GM21447 (cell line): ENCODE measurements at regions not wholly inside any gene's neighbourhood (a gene's known extent, or its start where the extent isn't known, plus 50 kb on each side); places are given as distances from the start of the nearest gene placed in this dataset.
"Not testable (repeated sequence)": the region's sequence is repeated elsewhere in the genome, so short reads cannot be mapped to it uniquely, and the experiment has no call there.

Experiments used
- ATAC-seq: cut with Tn5 transposase; IDR thresholded peaks from one replicate; pipeline ENCODE4 v1.9.1; 2021; ENCODE audit not compliant: unreplicated experiment

DNA sequence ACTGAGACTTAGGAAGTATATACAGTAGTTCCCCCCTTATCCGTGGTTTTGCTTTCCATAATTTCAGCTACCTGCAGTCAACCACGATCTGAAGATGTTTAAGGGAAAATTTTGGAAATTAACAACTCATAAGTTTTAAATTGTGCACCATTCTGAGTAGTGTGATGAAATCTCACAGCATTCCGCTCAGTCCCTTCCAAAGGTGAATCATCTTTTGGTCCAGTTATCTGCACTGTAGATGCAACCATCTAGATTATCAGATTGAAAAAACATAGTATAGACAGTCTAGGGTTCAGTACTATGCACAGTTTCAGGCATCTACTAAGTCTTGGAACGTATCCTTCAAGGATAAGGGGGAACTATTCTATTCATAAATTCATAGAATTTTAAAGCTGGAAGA is 109.0 kb downstream of the ANXA3 start:
- ATAC-seq: no peak

DNA sequence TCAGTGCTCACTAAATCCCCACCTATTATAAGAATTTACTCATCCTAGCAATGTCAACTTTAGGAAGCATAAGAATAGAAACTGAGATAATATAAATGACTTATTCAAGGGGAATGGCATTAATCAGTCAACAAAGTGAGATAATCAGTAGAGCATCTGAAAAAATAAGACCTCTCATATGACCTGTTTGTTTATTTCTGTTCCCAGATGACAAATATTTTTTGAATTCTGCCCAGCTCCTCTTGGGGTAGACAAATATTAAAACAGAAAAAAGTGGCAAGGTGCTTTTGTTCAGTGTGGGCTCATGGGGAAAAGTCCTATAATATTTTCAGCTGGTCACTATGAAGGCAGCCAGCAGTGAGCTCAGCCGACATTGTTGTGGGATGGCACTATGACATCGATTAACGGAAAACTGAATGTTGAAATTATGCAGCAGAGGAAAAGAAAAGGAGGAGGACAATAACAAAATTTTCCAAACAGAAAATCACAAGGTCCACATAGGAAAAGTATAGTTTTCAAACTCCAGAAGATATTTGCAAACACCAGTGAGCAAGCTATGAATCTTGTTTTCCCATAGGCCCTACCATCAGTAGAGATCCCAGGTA is 109.6 kb downstream of the ANXA3 start:
- ATAC-seq: no peak

DNA sequence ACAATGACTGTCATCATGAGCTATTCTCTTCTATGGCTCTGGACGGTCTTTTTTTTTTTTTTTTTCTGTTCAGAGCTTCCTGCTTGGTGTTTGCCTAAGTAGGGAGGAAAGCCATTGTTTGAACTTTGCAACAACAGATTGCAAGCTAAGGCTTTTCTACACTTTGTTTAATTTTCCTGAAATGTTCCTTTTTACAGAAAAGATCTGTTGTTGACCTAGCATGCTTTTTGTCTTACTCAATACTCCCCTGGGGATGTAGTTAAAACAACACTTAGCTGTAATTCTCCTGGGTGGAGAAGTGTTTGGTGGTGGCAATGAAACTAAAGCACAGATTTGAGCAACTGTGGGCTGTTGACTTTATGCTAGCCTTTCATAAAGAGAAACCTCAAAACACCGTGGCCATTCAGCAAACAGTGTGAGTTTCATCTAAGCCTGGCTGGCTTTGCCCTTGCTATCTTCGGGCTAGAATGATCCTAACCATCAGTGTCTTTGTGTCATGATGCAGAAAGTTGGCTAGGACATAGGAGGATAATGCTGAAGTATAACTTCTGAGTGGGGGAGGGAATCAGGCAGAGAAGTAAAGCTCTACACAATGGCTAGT is 110.5 kb downstream of the ANXA3 start:
- ATAC-seq: peak; percentile 86

DNA sequence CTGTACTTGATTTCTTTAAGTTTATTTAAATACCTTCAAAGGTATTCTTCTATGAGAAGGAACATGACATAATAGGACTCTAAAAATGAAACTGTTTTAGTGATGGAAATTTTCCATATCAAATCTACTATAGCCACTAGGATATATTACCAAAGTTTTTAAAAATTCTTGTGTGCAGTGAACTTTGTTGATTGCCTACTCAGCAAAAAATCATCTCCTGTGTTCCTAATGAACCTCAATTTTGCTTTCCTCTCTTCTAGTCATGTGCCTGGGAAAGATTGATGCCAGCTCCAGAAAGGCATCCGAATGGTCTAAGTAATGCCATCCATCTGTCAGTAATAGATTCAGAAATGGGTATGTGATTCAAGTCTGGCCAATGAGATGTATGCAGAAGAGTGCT is 111.1 kb downstream of the ANXA3 start:
- ATAC-seq: no peak

DNA sequence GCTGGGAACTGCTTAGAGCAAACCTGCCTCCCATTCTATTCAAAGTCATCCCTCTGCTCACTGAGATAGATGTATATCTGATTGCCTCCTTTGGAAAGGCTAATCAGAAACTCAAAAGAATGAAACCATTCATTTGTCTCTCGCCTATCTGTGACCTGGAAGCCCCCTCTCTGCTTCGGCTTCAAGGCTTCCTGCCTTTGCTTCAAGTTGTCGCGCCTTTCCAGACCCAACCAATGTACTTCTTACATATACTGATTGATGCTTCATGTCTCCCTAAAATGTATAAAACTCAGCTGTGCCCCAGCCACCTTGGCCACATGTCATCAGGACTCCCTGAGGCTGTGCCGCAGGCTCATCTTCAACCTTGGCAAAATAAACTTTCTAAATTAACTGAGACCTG is 111.9 kb upstream of the BMP2K start:
- not testable (repeated sequence) for ATAC-seq

DNA sequence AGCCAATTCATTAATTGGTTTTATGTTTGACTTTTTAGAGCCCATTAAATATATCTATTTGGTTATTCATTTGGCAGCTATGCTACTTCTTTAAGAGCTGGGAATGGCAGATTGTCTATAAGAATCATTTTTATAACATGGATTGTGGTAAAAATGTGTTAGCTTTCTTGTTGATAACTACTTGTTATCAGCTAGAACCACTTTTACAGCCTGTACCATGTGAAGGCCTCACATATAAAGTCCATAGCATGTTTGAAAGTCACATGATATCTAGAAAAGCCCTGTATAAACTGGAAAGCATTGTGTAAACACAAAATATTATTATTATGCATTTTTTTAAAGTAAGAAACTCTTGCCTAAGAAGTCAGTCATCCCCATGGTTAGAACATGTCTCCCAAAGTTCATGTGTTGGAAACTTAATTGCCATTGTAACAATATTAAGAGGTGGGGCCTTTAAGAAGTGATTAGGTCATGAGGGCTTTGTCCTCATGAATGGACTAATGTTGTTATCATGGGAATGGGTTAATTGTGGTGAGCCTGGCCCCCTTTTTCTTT is 110.9 kb upstream of the BMP2K start:
- no peak for ATAC-seq

DNA sequence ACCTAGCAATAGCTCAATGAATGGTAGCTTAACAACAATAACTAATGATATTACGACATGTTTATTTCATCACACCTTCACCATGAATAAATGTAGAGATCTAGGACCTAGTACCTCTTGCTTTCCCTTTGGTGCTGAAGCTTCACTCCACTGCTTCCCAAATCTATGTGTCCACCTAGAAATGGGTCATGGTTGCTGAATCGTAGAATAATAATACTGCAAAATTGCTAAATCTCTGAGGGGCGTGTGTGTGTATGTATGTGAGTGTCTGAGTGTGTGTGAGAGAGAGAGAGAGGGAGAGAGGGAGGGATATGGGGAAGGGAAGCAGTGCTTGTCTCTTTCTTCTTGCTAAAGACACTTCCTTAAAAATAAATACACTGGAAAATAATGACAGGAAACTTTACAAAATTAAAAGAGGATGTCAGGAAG is 109.3 kb upstream of the BMP2K start:
- no peak for ATAC-seq

DNA sequence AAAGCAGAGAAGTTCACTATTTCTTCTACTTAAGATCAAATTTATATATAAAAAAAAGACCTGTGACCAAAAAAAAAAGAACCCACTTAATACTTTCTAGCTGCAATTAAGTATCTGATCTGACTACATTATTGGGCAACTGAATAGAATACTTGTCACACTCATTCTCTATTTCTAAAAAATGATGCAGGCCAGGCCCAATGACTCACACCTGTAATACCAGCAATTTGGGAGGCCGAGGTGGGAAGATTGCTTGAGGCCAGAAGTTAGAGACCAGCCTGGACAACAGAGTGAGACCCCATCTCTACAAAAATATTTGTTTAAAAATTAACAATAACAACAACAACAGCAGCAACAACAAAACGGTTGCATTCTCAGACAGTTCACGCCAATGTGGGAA is 108.8 kb upstream of the BMP2K start:
- peak; percentile 15 for ATAC-seq

DNA sequence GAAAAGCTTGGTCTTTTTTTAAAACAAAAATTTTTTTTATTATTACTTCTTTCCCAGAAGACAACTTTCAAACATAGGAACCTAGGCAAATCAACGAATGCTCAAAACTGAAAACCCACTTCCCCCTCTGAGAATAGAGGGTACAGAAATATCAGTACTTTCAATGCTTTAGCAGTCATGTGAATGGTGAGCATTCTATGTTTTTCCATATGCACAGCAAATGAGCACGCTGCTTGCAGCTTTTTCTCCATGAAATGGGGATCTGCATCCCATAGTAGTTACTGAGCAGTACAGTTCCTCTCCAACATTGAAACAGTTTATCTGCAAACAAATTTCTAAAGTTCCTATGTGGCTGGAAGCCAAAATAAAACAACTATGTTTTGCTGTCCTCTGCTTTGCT is 108.4 kb upstream of the BMP2K start:
- peak; percentile 87 for ATAC-seq

DNA sequence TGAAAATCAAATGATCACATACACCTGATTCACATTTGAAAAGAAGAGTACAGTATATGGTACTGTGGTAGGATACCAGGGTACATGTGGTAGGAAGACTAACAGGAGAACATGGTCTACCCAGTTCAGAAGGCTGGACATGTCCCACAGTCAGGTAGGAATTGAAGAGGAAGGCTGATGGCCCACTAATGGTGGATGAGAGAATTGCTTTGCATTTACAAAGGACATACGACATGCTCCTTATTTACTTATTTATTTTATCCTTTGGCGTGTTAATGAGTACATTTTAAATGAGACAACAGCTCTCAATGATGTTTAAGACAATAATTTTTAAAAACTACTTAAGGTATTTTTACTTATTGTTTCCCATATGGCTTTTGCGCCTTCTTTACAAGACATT is 106.7 kb upstream of the BMP2K start:
- no peak for ATAC-seq

DNA sequence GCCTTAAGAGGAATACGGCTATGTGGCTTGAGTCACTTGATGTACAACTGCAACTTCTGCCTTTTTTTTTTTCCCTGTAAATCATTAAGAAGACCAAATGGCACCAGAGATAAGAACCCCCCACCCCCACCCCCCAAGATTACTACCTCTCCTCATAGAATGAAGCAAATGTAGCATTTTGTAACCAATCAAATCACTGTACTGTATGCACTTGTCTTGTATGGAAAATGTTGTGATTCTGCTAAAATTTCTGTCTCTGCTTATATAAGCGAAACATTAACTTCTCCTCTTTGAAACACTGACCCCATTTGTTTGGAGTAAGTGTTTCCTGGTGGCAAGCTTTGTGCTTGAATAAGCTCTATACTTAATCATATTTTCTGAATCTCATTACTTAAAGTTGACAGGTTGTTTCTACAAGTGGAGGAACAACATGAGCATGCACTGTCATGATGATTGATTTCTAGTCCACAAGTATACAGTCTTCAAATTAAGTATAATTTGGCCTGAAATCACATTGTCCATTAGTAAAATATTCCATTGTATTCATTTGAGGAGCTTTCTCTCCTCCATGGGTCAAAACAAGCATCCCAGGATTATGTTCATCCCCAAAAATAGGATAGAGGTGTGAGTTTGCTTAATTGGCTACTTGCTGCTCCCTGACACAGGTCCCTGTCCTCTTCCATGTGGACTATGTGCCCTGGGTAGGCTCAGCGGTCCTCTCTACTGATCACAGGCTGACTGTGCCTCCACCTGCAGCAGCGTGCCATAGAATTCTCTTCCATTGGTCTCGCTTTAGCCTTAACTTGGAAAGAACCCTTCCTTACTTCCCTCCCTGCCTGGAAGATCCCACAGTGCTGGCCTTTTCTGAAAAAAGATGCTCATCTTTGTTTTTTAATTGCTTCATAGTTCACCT is 104.0 kb upstream of the BMP2K start:
- ATAC-seq: no peak

DNA sequence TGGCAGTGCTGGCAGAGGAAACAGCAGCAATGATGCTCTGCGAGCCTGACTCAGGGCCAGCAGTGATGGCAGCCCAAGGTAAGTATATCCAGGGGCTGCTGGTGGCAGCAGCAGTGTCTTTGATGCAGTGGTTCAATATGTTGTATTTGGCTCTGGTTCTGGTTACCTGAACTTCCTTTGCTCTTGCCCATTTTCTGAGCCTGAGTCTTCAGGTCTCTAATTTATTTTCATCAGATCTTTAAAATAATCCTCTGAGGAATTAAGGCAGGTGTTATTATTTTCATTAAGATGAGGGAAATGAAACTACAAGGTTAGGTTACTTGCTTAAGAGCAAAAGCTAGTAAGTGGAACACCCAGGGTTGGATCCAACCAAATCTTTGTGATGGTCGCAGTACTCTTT is 102.8 kb upstream of the BMP2K start:
- no peak for ATAC-seq

DNA sequence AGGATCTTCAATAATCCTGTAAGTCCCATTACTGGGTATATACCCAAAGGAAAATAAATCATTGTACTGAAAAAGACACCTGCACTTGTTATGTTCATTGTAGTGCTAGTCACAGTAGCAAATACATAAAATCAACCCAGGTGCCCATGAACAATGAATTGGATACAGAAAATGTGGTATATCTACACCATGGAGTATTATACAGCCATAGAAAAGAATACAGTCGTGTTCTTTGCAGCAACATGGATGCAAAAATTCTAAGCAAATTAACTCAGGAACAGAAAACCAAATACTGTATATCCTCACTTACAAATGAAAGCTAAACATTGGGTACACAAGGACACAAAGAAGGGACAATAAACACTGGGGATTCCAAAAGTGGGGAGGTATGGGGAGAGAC is 100.8 kb upstream of the BMP2K start:
- ATAC-seq: no peak

DNA sequence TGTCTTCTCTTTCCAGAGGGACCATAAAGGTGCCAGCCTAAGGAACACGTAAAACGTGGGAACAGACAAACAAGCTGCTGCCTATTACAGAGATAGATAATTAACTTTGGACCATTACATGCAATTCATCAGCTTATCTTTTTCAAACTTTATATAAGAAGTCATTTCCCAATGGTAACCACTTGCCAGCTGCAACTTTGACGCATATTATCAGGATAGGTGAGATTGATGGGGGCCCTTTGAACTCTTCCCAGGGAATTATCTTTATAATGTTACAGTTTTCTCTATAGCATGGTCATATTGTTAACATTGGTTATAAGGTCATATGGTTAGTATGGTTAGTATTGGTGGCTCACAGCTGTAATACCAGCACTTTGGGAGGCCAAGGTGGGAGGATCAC is 94.1 kb upstream of the BMP2K start:
- ATAC-seq: no peak

DNA sequence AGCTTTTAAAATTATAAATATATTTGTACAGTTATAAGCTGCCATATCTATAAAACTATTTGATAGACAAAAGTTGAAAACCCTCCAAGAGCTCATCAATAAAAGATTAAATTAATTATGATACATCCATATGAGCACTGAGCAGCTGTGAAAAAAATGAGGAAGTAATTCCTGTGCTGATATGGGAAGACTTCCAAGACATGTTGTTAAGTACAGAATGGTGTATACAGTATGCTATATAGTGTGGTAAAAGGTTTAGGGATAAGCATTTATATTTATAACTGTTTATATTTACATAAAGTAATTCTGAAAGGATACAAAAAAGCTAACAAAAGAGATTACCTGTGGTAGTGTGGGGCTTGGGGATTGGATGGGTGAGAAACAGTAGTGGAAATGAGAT is 92.8 kb upstream of the BMP2K start:
- no peak for ATAC-seq

DNA sequence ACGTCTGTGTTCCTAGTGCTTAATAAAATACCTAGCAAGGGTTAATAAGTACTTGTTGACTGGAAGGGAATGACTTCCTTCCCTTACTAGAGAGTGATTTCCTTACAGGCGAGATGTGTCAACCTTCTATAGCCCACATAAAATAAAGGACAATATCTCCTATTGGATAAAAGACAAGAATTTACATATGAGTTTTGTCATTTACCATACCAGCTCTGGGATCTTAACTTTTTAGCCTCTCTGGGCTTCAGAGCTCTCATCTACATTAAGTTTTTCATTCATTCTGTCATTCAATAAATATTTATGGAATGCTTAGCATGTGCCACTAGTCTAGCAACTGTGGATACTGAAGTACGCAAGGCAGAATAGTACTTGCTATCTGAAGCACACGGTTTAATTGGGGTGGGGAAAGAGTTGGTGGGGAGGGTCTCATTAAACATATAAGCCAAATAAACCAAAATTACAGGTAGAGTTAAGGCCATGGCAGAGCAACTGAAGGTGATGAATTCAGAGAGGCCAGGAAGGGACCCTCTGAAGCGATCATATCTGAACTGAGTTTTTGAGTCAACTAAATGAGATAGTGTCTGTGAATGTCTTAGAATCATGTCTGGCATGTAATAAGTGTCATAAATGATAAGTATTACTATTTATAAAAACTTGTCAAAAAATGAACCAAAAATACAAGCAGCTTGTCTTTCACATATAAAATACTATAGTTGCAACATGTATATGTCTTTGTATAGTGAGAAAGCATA is 91.6 kb upstream of the BMP2K start:
- no peak for ATAC-seq

DNA sequence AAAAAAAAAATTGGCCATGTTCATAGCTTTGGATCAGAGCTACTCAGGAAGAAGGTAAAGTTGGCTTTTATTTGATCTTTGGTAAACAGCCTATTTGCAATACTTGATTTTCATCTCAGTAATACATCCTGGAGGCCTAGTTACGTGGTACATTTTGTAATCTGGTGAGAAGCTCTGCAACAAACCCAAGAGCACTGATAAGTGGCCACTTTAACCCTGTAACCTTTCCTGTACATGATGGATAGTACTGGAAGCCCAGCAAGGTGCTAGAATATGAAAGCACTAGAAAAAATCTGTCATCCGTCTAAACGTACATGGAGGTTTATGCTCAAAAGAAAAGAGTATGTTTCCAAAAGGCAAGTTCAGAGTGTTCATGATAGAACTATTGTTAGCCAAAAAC is 88.3 kb upstream of the BMP2K start:
- ATAC-seq: no peak

DNA sequence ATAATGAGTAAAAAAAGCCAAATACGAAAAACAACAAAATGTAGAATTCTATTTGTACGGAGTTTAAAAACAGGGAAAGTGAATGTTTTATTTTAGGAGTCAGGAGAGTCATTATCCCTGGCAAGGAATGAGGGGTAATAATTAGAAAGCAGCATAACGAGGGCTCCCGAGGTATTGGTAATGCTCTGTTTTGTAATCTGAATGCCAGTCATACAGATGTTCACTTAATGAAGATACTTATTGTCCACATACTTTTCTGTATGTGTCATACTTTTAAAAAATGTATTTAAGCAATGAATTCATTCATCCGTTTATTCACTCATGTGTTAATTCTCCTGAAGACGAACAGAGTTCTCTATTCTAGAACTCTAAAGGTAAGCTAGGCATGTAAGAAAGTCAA is 87.8 kb upstream of the BMP2K start:
- ATAC-seq: no peak

DNA sequence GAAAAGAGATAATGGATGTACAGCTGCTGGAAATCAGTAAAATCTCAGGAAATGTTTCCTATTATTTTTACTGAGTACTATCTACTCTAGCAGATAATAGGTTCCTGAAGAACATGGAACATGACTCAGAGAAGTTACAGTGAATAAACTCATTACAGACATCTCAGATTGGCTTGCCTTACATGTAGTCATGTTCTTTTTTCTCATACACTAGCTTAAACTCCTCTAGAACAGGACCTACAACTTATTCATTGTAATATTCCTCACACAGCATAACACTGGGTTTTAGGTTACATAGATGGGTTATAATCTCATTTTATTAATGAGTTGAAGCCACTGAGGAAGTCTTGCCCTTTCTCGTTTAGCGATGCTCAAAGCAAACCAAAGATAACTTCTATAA is 86.9 kb upstream of the BMP2K start:
- ATAC-seq: no peak

DNA sequence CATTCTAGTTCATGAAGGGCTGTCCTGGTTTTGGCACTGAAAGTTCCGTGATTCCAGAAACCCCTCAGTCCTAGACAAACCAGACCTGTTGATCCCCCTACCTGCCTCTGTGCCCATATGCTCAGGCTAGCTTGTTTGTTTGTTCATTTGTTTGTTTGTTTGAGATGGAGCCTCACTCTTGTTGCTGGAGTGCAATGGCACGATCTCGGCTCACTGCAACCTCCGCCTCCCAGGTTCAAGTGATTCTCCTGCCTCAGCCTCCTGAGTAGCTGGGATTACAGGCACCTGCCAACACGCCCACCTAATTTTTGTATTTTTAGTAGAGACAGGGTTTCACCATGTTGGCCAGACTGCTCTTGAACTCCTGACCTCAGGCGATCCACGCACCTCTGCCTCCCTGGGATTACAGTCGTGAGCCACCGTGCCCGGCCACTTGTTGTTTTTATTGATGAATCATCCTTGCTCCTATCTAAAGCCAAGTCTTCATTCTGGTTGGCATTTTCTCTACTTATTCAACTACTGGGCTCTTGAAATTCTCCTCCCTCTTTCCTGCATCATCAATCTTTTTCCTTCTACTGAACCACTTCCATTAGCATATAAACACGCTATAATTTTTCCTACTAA is 86.3 kb upstream of the BMP2K start:
- no peak for ATAC-seq

DNA sequence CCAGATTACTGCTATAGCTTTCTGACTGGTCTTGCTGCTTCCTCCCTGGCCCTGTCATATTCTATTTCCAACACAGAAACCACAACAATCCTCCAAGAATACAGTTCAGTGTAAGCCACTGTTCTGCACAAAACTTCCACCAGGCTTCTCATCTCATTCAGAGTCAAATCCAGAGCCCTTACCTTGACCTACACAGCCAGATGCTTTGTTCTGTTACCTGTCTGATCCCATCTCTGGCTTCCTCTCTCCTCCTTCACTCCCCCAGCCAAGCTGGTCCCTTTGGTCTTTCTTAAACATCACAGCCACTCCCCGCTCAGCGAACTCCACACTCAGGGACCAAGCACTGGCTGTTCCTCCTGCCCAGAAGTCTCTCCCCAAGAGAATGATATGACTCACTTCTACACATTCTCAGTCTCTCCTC is 84.8 kb upstream of the BMP2K start:
- no peak for ATAC-seq
